ENCODE measurements at regions not wholly inside any gene's neighbourhood (a gene's known extent, or its start where the extent isn't known, plus 50 kb on each side); places are given as distances from the start of the nearest gene placed in this dataset.
A peak's percentile ranks its signal among the peaks of the same experiment; 100 is the strongest.

GRCh38 chr13:23510979-23511735 lies 59.1 kb upstream of the TNFRSF19 start:
- no peaks in the 10 kb centered on the region for H3K9me3 ChIP-seq (ENCODE audit: insufficient read depth, low read depth, low read length)
- peak; percentile 65 for DNase-seq (ENCODE audit: low read depth)
- H3K36me3 ChIP-seq (ENCODE audit: insufficient read depth, low read length), result no peaks in the 10 kb centered on the region
- no peaks in the 10 kb centered on the region for H3K79me2 ChIP-seq (ENCODE audit: insufficient read depth, low read length)
- H3K9ac ChIP-seq (ENCODE audit: low read length), result peak overlapping the region; percentile 79
- peaks cover 29% of the 10 kb centered on the region for H3K4me1 ChIP-seq (ENCODE audit: insufficient read depth, low read length)
- H2AFZ ChIP-seq (ENCODE audit: low read depth, low read length), result no peak overlapping the region
- H3K4me3 ChIP-seq (ENCODE audit: insufficient read depth, low read depth, low read length), result no peak overlapping the region
- peak overlapping the region; percentile 51 for H3K4me2 ChIP-seq (ENCODE audit: low read length)
- peak overlapping the region; percentile 75 for H3K27ac Mint-ChIP-seq (ENCODE audit: unreplicated experiment)
- peak overlapping the region; percentile 96 for H3K27ac ChIP-seq (ENCODE audit: low read depth, low read length)
- peaks cover 43% of the 10 kb centered on the region for H3K4me1 Mint-ChIP-seq (ENCODE audit: low read depth, unreplicated experiment)
- TF ChIP-seq EZH2 (IDR thresholded peaks at IDR 0.05; ENCODE audit: insufficient read depth, low read length), result no peak
- TF ChIP-seq CTCF (IDR thresholded peaks at IDR 0.05; ENCODE audit: insufficient read depth, low read depth, low read length), result peak; percentile 28
- peaks cover 2% of the 10 kb centered on the region for H3K9me3 Mint-ChIP-seq (ENCODE audit: unreplicated experiment)
- no peaks in the 10 kb centered on the region for H4K20me1 ChIP-seq (ENCODE audit: insufficient read depth, low read length)
- H3K36me3 Mint-ChIP-seq (ENCODE audit: low read depth, unreplicated experiment), result no peaks in the 10 kb centered on the region
- H3K27me3 Mint-ChIP-seq (ENCODE audit: low read depth, unreplicated experiment), result no peaks in the 10 kb centered on the region
- peak overlapping the region; percentile 12 for H3K4me3 Mint-ChIP-seq (ENCODE audit: unreplicated experiment)
- H3K27me3 ChIP-seq (ENCODE audit: insufficient read depth, low read length), result no peaks in the 10 kb centered on the region
- peak; percentile 58 for FAIRE-seq

GRCh38 chr13:23512762-23513395 lies 57.3 kb upstream of the TNFRSF19 start:
- peaks cover 33% of the 10 kb centered on the region for H3K4me1 Mint-ChIP-seq (ENCODE audit: low read depth, unreplicated experiment)
- Histone ChIP-seq H3K27ac (ENCODE audit: low read depth, low read length) (no peak overlapping the region), H2AFZ (ENCODE audit: low read depth, low read length) (no peak overlapping the region), H3K4me2 (ENCODE audit: low read length) (no peak overlapping the region), H3K9ac (ENCODE audit: low read length) (no peak overlapping the region), H3K79me2 (ENCODE audit: insufficient read depth, low read length) (no peaks in the 10 kb centered on the region), H3K4me1 (ENCODE audit: insufficient read depth, low read length) (peaks cover 19% of the 10 kb centered on the region), H3K27me3 (ENCODE audit: insufficient read depth, low read length) (no peaks in the 10 kb centered on the region), H3K9me3 (ENCODE audit: insufficient read depth, low read depth, low read length) (no peaks in the 10 kb centered on the region), H3K36me3 (ENCODE audit: insufficient read depth, low read length) (no peaks in the 10 kb centered on the region), H3K4me3 (ENCODE audit: insufficient read depth, low read depth, low read length) (no peak overlapping the region), H4K20me1 (ENCODE audit: insufficient read depth, low read length) (no peaks in the 10 kb centered on the region)
- no peaks in the 10 kb centered on the region for H3K27me3 Mint-ChIP-seq (ENCODE audit: low read depth, unreplicated experiment)
- TF ChIP-seq CTCF (IDR thresholded peaks at IDR 0.05; ENCODE audit: insufficient read depth, low read depth, low read length) (peak; percentile 5), EZH2 (IDR thresholded peaks at IDR 0.05; ENCODE audit: insufficient read depth, low read length) (no peak)
- no peaks in the 10 kb centered on the region for H3K36me3 Mint-ChIP-seq (ENCODE audit: low read depth, unreplicated experiment)
- FAIRE-seq (no peak), DNase-seq (ENCODE audit: low read depth) (no peak)
- H3K9me3 Mint-ChIP-seq (ENCODE audit: unreplicated experiment), result peaks cover 2% of the 10 kb centered on the region
- no peak overlapping the region for H3K4me3 Mint-ChIP-seq (ENCODE audit: unreplicated experiment)
- peak overlapping the region; percentile 2 for H3K27ac Mint-ChIP-seq (ENCODE audit: unreplicated experiment)

- Mint-ChIP-seq H3K4me1 (ENCODE audit: low read depth, unreplicated experiment) (peaks cover 33% of the 10 kb centered on the region), H3K9me3 (ENCODE audit: unreplicated experiment) (peaks cover 2% of the 10 kb centered on the region), H3K27me3 (ENCODE audit: low read depth, unreplicated experiment) (no peaks in the 10 kb centered on the region), H3K27ac (ENCODE audit: unreplicated experiment) (no peak overlapping the region), H3K36me3 (ENCODE audit: low read depth, unreplicated experiment) (no peaks in the 10 kb centered on the region), H3K4me3 (ENCODE audit: unreplicated experiment) (no peak overlapping the region)
- Histone ChIP-seq H3K4me1 (ENCODE audit: insufficient read depth, low read length) (peaks cover 19% of the 10 kb centered on the region), H2AFZ (ENCODE audit: low read depth, low read length) (no peak overlapping the region), H3K9me3 (ENCODE audit: insufficient read depth, low read depth, low read length) (no peaks in the 10 kb centered on the region), H3K27ac (ENCODE audit: low read depth, low read length) (no peak overlapping the region), H4K20me1 (ENCODE audit: insufficient read depth, low read length) (no peaks in the 10 kb centered on the region), H3K27me3 (ENCODE audit: insufficient read depth, low read length) (no peaks in the 10 kb centered on the region), H3K79me2 (ENCODE audit: insufficient read depth, low read length) (no peaks in the 10 kb centered on the region), H3K36me3 (ENCODE audit: insufficient read depth, low read length) (no peaks in the 10 kb centered on the region), H3K4me3 (ENCODE audit: insufficient read depth, low read depth, low read length) (no peak overlapping the region), H3K9ac (ENCODE audit: low read length) (no peak overlapping the region), H3K4me2 (ENCODE audit: low read length) (no peak overlapping the region)
- TF ChIP-seq CTCF (IDR thresholded peaks at IDR 0.05; ENCODE audit: insufficient read depth, low read depth, low read length) (no peak), EZH2 (IDR thresholded peaks at IDR 0.05; ENCODE audit: insufficient read depth, low read length) (no peak)
- DNase-seq (ENCODE audit: low read depth) (no peak), FAIRE-seq (peak; percentile 34)
These were observed 56.8 kb upstream of the TNFRSF19 start for GRCh38 chr13:23513455-23513854.
